Body of pancreas (tissue), 4 donors: ENCODE measurements at regions not wholly inside any gene's neighbourhood (a gene's known extent, or its start where the extent isn't known, plus 50 kb on each side); places are given as distances from the start of the nearest gene placed in this dataset.

ENCODE experiments used
- POLR2A ChIP-seq, 3 donors: fragments of 450-650 bp; IDR thresholded peaks; one replicate each; pipeline ENCODE4 v1.6.1; 2016; ENCODE audit warnings: antibody characterized with exemption in 3 of 3, mild to moderate bottlenecking in 2 of 3
- TF ChIP-seq, protein P1 (sequence below), 7 experiments: fragments of 450-650 bp in 4 of 7; fragments of 200-600 bp in 3 of 7; sonication (generic) in 3 of 7; IDR thresholded peaks; one replicate each; pipeline ENCODE4 v1.5.1; 2016 to 2019; ENCODE audit warnings: antibody characterized with exemption in 7 of 7

DNA sequence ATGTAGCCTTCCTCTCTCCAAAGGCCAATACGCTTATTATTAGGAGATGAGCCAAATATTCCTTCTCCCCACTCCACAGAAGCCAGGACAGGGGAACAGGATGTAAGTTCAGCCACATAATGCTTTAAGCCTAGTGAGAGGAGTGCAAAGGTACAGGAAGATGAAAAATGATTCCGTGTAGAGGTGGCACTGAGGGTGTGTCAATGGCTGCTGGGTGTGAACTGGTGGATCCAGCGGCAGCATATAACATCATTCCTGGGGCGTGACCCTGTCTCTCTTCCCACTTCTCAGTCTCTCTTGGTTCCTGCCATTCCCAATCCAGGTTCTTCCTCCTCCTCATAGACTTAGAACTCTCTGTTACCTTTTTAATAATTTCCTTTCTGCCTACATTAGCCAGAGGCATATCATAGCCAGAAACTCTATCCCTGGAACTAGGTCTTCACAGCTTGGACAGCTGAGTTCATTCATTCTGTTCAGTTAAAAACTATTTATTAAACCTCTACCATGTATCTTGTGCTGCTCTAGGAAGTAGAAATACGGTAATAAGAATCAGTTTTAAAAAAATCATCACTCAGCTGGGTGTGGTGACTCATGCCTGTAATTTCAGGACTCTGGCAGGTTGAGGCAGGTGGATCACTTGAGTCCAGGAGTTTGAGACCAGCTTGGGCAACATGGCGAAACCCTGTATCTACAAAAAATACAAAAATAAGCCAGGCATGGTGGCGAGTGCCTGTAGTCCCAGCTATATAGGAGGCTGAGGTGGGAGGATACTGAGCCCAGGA is 58.0 kb upstream of the FAM20A start:
- TF ChIP-seq, protein P1, sequence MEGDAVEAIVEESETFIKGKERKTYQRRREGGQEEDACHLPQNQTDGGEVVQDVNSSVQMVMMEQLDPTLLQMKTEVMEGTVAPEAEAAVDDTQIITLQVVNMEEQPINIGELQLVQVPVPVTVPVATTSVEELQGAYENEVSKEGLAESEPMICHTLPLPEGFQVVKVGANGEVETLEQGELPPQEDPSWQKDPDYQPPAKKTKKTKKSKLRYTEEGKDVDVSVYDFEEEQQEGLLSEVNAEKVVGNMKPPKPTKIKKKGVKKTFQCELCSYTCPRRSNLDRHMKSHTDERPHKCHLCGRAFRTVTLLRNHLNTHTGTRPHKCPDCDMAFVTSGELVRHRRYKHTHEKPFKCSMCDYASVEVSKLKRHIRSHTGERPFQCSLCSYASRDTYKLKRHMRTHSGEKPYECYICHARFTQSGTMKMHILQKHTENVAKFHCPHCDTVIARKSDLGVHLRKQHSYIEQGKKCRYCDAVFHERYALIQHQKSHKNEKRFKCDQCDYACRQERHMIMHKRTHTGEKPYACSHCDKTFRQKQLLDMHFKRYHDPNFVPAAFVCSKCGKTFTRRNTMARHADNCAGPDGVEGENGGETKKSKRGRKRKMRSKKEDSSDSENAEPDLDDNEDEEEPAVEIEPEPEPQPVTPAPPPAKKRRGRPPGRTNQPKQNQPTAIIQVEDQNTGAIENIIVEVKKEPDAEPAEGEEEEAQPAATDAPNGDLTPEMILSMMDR (IDR thresholded peaks at IDR 0.05), result no peak
- no peak for TF ChIP-seq POLR2A (IDR thresholded peaks at IDR 0.05)
